ENCODE measurements at regions not wholly inside any gene's neighbourhood (a gene's known extent, or its start where the extent isn't known, plus 50 kb on each side); places are given as distances from the start of the nearest gene placed in this dataset.

GRCh38 chr10:128306966-128307365, 180.7 kb upstream of the MKI67 start:
- H3K4me1 Mint-ChIP-seq (ENCODE audit: low read depth) = no peaks in the 10 kb centered on the region
- H3K36me3 Mint-ChIP-seq (ENCODE audit: low read depth) = no peaks in the 10 kb centered on the region
- H3K27ac Mint-ChIP-seq = no peak overlapping the region
- H3K27me3 Mint-ChIP-seq = no peaks in the 10 kb centered on the region
- H3K4me3 Mint-ChIP-seq = no peak overlapping the region
- H3K9me3 Mint-ChIP-seq = no peaks in the 10 kb centered on the region

- Mint-ChIP-seq H3K27ac (no peak overlapping the region), H3K4me1 (ENCODE audit: low read depth) (no peaks in the 10 kb centered on the region), H3K4me3 (no peak overlapping the region), H3K9me3 (no peaks in the 10 kb centered on the region), H3K27me3 (no peaks in the 10 kb centered on the region), H3K36me3 (ENCODE audit: low read depth) (no peaks in the 10 kb centered on the region)
Measured at GRCh38 chr10:128307820-128308219, 181.6 kb upstream of the MKI67 start.

GRCh38 chr10:128310971-128311658, 184.9 kb upstream of the MKI67 start:
- H3K36me3 Mint-ChIP-seq (ENCODE audit: low read depth) = no peaks in the 10 kb centered on the region
- H3K4me1 Mint-ChIP-seq (ENCODE audit: low read depth) = no peaks in the 10 kb centered on the region
- no peak overlapping the region for H3K4me3 Mint-ChIP-seq
- H3K9me3 Mint-ChIP-seq = no peaks in the 10 kb centered on the region
- no peaks in the 10 kb centered on the region for H3K27me3 Mint-ChIP-seq
- no peak overlapping the region for H3K27ac Mint-ChIP-seq

GRCh38 chr10:128312250-128312649, 186.0 kb upstream of the MKI67 start:
- no peak overlapping the region for H3K4me3 Mint-ChIP-seq
- H3K9me3 Mint-ChIP-seq = no peaks in the 10 kb centered on the region
- H3K36me3 Mint-ChIP-seq (ENCODE audit: low read depth) = no peaks in the 10 kb centered on the region
- H3K27ac Mint-ChIP-seq = no peak overlapping the region
- H3K4me1 Mint-ChIP-seq (ENCODE audit: low read depth) = no peaks in the 10 kb centered on the region
- H3K27me3 Mint-ChIP-seq = no peaks in the 10 kb centered on the region

- Mint-ChIP-seq H3K27me3 (no peaks in the 10 kb centered on the region), H3K36me3 (ENCODE audit: low read depth) (no peaks in the 10 kb centered on the region), H3K27ac (no peak overlapping the region), H3K9me3 (no peaks in the 10 kb centered on the region), H3K4me3 (no peak overlapping the region), H3K4me1 (ENCODE audit: low read depth) (no peaks in the 10 kb centered on the region)
Measured at GRCh38 chr10:128314686-128315085, 188.5 kb upstream of the MKI67 start.

GRCh38 chr10:128316121-128316726, 190.0 kb upstream of the MKI67 start:
- H3K27ac Mint-ChIP-seq = no peak overlapping the region
- peaks cover 3% of the 10 kb centered on the region for H3K27me3 Mint-ChIP-seq
- no peaks in the 10 kb centered on the region for H3K9me3 Mint-ChIP-seq
- no peaks in the 10 kb centered on the region for H3K36me3 Mint-ChIP-seq (ENCODE audit: low read depth)
- H3K4me1 Mint-ChIP-seq (ENCODE audit: low read depth) = no peaks in the 10 kb centered on the region
- no peak overlapping the region for H3K4me3 Mint-ChIP-seq

GRCh38 chr10:128316925-128317324, 190.7 kb upstream of the MKI67 start:
- Mint-ChIP-seq H3K27ac (no peak overlapping the region), H3K9me3 (no peaks in the 10 kb centered on the region), H3K4me1 (ENCODE audit: low read depth) (no peaks in the 10 kb centered on the region), H3K4me3 (no peak overlapping the region), H3K36me3 (ENCODE audit: low read depth) (no peaks in the 10 kb centered on the region), H3K27me3 (peaks cover 3% of the 10 kb centered on the region)

GRCh38 chr10:128318366-128318765, 192.1 kb upstream of the MKI67 start:
- Mint-ChIP-seq H3K36me3 (ENCODE audit: low read depth) (no peaks in the 10 kb centered on the region), H3K4me3 (no peak overlapping the region), H3K9me3 (no peaks in the 10 kb centered on the region), H3K27ac (no peak overlapping the region), H3K27me3 (peaks cover 3% of the 10 kb centered on the region), H3K4me1 (ENCODE audit: low read depth) (no peaks in the 10 kb centered on the region)

GRCh38 chr10:128318913-128319312, 192.7 kb upstream of the MKI67 start:
- H3K27ac Mint-ChIP-seq = no peak overlapping the region
- no peaks in the 10 kb centered on the region for H3K36me3 Mint-ChIP-seq (ENCODE audit: low read depth)
- H3K27me3 Mint-ChIP-seq = peaks cover 5% of the 10 kb centered on the region
- no peaks in the 10 kb centered on the region for H3K4me1 Mint-ChIP-seq (ENCODE audit: low read depth)
- no peaks in the 10 kb centered on the region for H3K9me3 Mint-ChIP-seq
- no peak overlapping the region for H3K4me3 Mint-ChIP-seq

- H3K27me3 Mint-ChIP-seq = peaks cover 18% of the 10 kb centered on the region
- H3K36me3 Mint-ChIP-seq (ENCODE audit: low read depth) = no peaks in the 10 kb centered on the region
- H3K4me3 Mint-ChIP-seq = no peak overlapping the region
- H3K4me1 Mint-ChIP-seq (ENCODE audit: low read depth) = no peaks in the 10 kb centered on the region
- no peak overlapping the region for H3K27ac Mint-ChIP-seq
- H3K9me3 Mint-ChIP-seq = no peaks in the 10 kb centered on the region
Measured at GRCh38 chr10:128322106-128322505, 195.9 kb upstream of the MKI67 start.

- Mint-ChIP-seq H3K36me3 (ENCODE audit: low read depth) (no peaks in the 10 kb centered on the region), H3K27ac (no peak overlapping the region), H3K9me3 (no peaks in the 10 kb centered on the region), H3K4me3 (no peak overlapping the region), H3K27me3 (peaks cover 18% of the 10 kb centered on the region), H3K4me1 (ENCODE audit: low read depth) (no peaks in the 10 kb centered on the region)
Measured at GRCh38 chr10:128322950-128323349, 196.7 kb upstream of the MKI67 start.

GRCh38 chr10:128324058-128324827, 198.0 kb upstream of the MKI67 start:
- H3K27ac Mint-ChIP-seq = no peak overlapping the region
- no peaks in the 10 kb centered on the region for H3K4me1 Mint-ChIP-seq (ENCODE audit: low read depth)
- no peaks in the 10 kb centered on the region for H3K36me3 Mint-ChIP-seq (ENCODE audit: low read depth)
- no peaks in the 10 kb centered on the region for H3K9me3 Mint-ChIP-seq
- peaks cover 24% of the 10 kb centered on the region for H3K27me3 Mint-ChIP-seq
- no peak overlapping the region for H3K4me3 Mint-ChIP-seq

GRCh38 chr10:128325788-128326187, 199.6 kb upstream of the MKI67 start:
- Mint-ChIP-seq H3K4me3 (no peak overlapping the region), H3K27ac (no peak overlapping the region), H3K9me3 (no peaks in the 10 kb centered on the region), H3K36me3 (ENCODE audit: low read depth) (no peaks in the 10 kb centered on the region), H3K27me3 (peaks cover 24% of the 10 kb centered on the region), H3K4me1 (ENCODE audit: low read depth) (no peaks in the 10 kb centered on the region)

GRCh38 chr10:128326251-128326650, 200.0 kb upstream of the MKI67 start:
- H3K9me3 Mint-ChIP-seq = no peaks in the 10 kb centered on the region
- peaks cover 21% of the 10 kb centered on the region for H3K27me3 Mint-ChIP-seq
- no peaks in the 10 kb centered on the region for H3K4me1 Mint-ChIP-seq (ENCODE audit: low read depth)
- H3K4me3 Mint-ChIP-seq = no peak overlapping the region
- H3K27ac Mint-ChIP-seq = no peak overlapping the region
- no peaks in the 10 kb centered on the region for H3K36me3 Mint-ChIP-seq (ENCODE audit: low read depth)

GRCh38 chr10:128326851-128327250, 200.6 kb upstream of the MKI67 start:
- Mint-ChIP-seq H3K36me3 (ENCODE audit: low read depth) (no peaks in the 10 kb centered on the region), H3K9me3 (no peaks in the 10 kb centered on the region), H3K27me3 (peaks cover 21% of the 10 kb centered on the region), H3K27ac (no peak overlapping the region), H3K4me1 (ENCODE audit: low read depth) (no peaks in the 10 kb centered on the region), H3K4me3 (no peak overlapping the region)

Data from stimulated activated naive CD8-positive, alpha-beta T cell treated with anti-CD3 and anti-CD28 coated beads, Interleukin-15, Interleukin-2, amounts not matched to agents 100 ng/mL and 50 ng/mL, for 24 hours (primary cell).